OCI-LY3 (cell line): ENCODE measurements at regions not wholly inside any gene's neighbourhood (a gene's known extent, or its start where the extent isn't known, plus 50 kb on each side); places are given as distances from the start of the nearest gene placed in this dataset.

Experiments used
- EZH2phosphoT487 ChIP-seq: fragments of 200-600 bp; shearing (Covaris generic); IDR thresholded peaks from 2 replicates; pipeline ENCODE4 v1.6.1; 2018; ENCODE audit warnings: antibody characterized with exemption, mixed run types, low read depth
- TF ChIP-seq, protein P1 (sequence below): fragments of 200-600, 300-600 bp; sonication (generic); IDR thresholded peaks from 2 replicates; pipeline ENCODE4 v1.5.1; 2014; ENCODE audit warnings: antibody characterized with exemption, low read length, low read depth

- TF ChIP-seq EZH2phosphoT487 = no peak
- TF ChIP-seq, protein P1, sequence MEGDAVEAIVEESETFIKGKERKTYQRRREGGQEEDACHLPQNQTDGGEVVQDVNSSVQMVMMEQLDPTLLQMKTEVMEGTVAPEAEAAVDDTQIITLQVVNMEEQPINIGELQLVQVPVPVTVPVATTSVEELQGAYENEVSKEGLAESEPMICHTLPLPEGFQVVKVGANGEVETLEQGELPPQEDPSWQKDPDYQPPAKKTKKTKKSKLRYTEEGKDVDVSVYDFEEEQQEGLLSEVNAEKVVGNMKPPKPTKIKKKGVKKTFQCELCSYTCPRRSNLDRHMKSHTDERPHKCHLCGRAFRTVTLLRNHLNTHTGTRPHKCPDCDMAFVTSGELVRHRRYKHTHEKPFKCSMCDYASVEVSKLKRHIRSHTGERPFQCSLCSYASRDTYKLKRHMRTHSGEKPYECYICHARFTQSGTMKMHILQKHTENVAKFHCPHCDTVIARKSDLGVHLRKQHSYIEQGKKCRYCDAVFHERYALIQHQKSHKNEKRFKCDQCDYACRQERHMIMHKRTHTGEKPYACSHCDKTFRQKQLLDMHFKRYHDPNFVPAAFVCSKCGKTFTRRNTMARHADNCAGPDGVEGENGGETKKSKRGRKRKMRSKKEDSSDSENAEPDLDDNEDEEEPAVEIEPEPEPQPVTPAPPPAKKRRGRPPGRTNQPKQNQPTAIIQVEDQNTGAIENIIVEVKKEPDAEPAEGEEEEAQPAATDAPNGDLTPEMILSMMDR = no peak
Measured at GRCh38 chr20:41748051-41748450, 129.9 kb upstream of the CHD6 start.
